ENCODE measurements at regions not wholly inside any gene's neighbourhood (a gene's known extent, or its start where the extent isn't known, plus 50 kb on each side); places are given as distances from the start of the nearest gene placed in this dataset.

DNA sequence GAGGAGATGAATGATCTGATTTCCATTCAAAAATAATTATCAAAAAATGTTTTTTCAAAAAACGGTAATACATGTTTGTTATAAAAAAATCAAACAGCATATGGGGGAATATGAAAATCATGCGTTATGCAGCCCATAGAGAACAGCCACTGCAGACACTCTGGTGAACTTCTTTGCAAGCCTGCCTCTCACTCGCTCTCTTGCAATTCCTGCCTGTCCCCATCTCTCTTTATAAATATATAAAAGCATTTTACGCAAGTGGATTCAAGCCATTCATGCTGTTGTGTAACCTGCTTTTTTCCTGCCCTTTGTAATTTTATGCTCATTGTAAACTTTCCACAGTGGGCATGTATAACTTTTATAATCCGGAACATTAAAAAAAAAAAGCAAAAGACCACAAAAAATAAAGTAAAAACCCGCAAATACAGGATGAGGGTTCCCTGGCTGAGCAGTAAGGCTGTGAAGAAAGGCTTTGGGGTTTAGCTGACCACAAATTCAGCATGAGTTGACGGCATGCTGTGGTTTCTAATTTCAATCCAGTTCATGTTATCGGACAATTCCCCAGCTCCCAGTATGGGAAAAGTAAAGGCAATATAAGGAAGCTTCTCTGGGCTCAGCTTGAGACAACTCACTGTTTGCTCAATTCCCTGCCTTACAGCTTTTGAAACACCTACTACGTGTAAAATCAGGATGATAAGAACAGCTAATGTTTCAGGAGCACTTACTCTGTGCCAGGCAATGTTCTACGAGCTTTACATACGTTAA, 52.8 kb upstream of the ZBTB40 start:
- TF ChIP-seq SUZ12 (IDR thresholded peaks at IDR 0.05) (no peak), SP1 (IDR thresholded peaks at IDR 0.05) (no peak), TARDBP (IDR thresholded peaks at IDR 0.05) (no peak), FOXK2 (IDR thresholded peaks at IDR 0.05) (no peak), FOXM1 (IDR thresholded peaks at IDR 0.05; ENCODE audit: borderline replicate concordance) (no peak), ARNT (IDR thresholded peaks at IDR 0.05) (no peak), FOXA1 (IDR thresholded peaks at IDR 0.05) (no peak), CTBP1 (IDR thresholded peaks at IDR 0.05; ENCODE audit: borderline replicate concordance) (no peak), BHLHE40 (IDR thresholded peaks at IDR 0.05; ENCODE audit: borderline replicate concordance) (no peak), NFRKB (IDR thresholded peaks at IDR 0.05) (no peak)
